GM19395 (cell line): ENCODE measurements at regions not wholly inside any gene's neighbourhood (a gene's known extent, or its start where the extent isn't known, plus 50 kb on each side); places are given as distances from the start of the nearest gene placed in this dataset.

Source experiments
- ATAC-seq: cut with Tn5 transposase; IDR thresholded peaks from one replicate; pipeline ENCODE4 v1.9.1; 2021; ENCODE audit warnings: mild to moderate bottlenecking, moderate library complexity; ENCODE audit not compliant: unreplicated experiment

GRCh38 chr5:159777049-159777660 lies 139.1 kb upstream of the ADRA1B start:
- ATAC-seq = no peak

GRCh38 chr5:159779481-159779880 lies 136.8 kb upstream of the ADRA1B start:
- ATAC-seq = no peak

- ATAC-seq = no peak
Observed at GRCh38 chr5:159780246-159780645, 136.0 kb upstream of the ADRA1B start.

- ATAC-seq = no peak
Observed at GRCh38 chr5:159781626-159782157, 134.6 kb upstream of the ADRA1B start.

- ATAC-seq = peak; percentile 53
Observed at GRCh38 chr5:159782197-159782994, 133.9 kb upstream of the ADRA1B start.

GRCh38 chr5:159782995-159783300 lies 133.3 kb upstream of the ADRA1B start:
- no peak for ATAC-seq

GRCh38 chr5:159783726-159784247 lies 132.5 kb upstream of the ADRA1B start:
- ATAC-seq = no peak

GRCh38 chr5:159784993-159785392 lies 131.3 kb upstream of the ADRA1B start:
- no peak for ATAC-seq

- no peak for ATAC-seq
Observed at GRCh38 chr5:159785656-159786055, 130.6 kb upstream of the ADRA1B start.

- no peak for ATAC-seq
Observed at GRCh38 chr5:159786201-159786600, 130.1 kb upstream of the ADRA1B start.

GRCh38 chr5:159786901-159787691 lies 129.2 kb upstream of the ADRA1B start:
- ATAC-seq = no peak

- no peak for ATAC-seq
Observed at GRCh38 chr5:159787837-159788236, 128.4 kb upstream of the ADRA1B start.

GRCh38 chr5:159788835-159789331 lies 127.4 kb upstream of the ADRA1B start:
- no peak for ATAC-seq

- ATAC-seq = no peak
Observed at GRCh38 chr5:159792180-159792579, 124.1 kb upstream of the ADRA1B start.

GRCh38 chr5:159797261-159797970 lies 118.9 kb upstream of the ADRA1B start:
- ATAC-seq = no peak

- ATAC-seq = no peak
Observed at GRCh38 chr5:159799701-159800100, 116.6 kb upstream of the ADRA1B start.

- no peak for ATAC-seq
Observed at GRCh38 chr5:159800131-159800840, 116.0 kb upstream of the ADRA1B start.

- ATAC-seq = no peak
Observed at GRCh38 chr5:159801303-159801702, 115.0 kb upstream of the ADRA1B start.

- no peak for ATAC-seq
Observed at GRCh38 chr5:159802661-159803060, 113.6 kb upstream of the ADRA1B start.

- no peak for ATAC-seq
Observed at GRCh38 chr5:159804121-159804520, 112.2 kb upstream of the ADRA1B start.
